ENCODE measurements at regions not wholly inside any gene's neighbourhood (a gene's known extent, or its start where the extent isn't known, plus 50 kb on each side); places are given as distances from the start of the nearest gene placed in this dataset.

GRCh38 chr12:67854351-67854750, 134.9 kb upstream of the IFNG-AS1 start:
- TF ChIP-seq CTCF (IDR thresholded peaks at IDR 0.05) (no peak), POLR2A (IDR thresholded peaks at IDR 0.05) (no peak), EP300 (IDR thresholded peaks at IDR 0.05) (no peak)

Measured in ovary (tissue), 3 donors.